Head of caudate nucleus (tissue), 42 donors: ENCODE measurements at regions not wholly inside any gene's neighbourhood (a gene's known extent, or its start where the extent isn't known, plus 50 kb on each side); places are given as distances from the start of the nearest gene placed in this dataset.
"Not testable (repeated sequence)": the region's sequence is repeated elsewhere in the genome, so short reads cannot be mapped to it uniquely, and the experiment has no call there.

Experiments
- DNase-seq, 42 donors: peaks; one replicate each; pipeline versions ENCODE4 v3.0.0 to v3.0.0-alpha.2; 2020 to 2021; ENCODE audit warnings: mixed read lengths in 7 of 42
- intact Hi-C: fragments of 100-400 bp; cut with DNase I; formaldehyde crosslinking; loops from one replicate; pipeline ENCODE4 v1.15.0; 2022

DNA sequence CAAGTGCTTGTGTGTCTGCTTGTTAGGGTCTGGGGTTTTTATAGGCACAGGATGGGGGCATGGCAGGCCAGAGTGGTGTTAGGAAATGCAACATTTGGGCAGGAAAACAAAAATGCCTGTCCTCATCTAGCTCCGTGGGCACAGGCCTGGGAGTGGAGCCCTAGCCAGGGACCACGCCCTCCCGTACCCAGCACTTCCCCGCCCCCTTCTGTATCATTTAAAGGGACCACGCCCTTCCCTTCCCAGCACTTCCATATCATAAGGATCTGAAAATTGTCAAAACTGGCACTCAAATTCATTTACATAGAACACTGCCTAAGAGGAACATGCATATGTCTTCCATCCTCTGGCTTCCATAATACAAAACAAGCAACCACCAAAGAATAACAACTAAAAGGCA is 185.8 kb downstream of the B3GLCT start:
- intact Hi-C loops = no loop called here
- DNase-seq = no peak

DNA sequence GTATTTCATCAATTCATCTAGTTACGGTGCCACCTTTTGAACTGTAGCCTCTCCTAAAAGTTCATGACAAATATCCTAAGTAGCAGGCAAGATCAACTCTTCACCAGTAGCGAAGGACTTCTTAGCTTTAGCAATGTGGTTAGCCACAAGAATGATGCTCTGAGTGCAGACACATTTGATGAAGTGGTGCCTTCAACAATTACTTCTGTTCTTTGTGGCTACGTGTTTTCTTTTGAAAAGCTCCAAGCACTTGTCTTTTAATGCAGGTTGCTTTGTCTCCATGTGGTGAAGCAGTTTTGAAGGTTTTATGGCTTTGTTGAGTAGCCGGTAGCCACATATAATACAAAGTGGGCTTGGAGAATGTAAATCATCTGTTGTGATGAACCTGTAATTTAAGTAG is 194.7 kb downstream of the B3GLCT start:
- DNase-seq = no peak
- intact Hi-C loops = no loop called here

DNA sequence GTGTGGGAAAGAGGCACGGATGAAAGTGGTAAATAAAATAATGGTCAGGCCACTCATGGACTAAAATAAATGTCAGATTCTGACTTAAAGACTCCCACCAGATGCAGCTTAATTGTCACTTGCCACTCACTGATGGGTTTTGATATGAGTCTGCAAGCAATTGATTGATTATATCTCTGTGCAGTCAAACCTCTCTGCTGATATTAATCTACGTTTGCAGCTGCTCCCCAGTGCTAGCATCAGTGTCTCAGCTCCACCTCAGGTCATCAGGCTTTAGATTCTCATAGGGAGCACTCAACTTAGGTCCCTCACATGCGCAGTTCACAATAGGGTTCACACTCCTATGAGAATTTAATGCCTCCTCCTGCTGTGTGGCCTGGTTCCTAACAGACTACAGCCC is 195.3 kb downstream of the B3GLCT start:
- DNase-seq = no peak
- intact Hi-C loops = no loop called here

DNA sequence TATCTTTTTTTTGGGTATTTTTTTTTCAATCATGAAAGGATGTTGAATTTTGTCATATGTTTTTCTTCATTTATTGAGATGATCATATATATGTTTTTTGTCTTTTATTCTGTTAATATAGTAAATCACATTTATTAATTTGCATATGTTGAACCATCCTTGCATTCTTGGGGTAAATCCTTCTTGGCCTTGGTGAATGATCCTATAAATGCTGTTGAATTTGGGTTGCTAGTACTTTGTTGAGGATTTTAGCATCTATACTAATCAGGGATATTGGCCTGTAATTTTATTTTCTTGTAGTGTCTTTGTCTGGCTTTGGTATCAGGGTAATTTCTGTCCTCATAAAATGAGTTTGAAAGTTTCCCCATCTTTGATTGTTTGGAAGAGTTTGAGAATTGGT is 199.9 kb downstream of the B3GLCT start:
- DNase-seq = no peak
- intact Hi-C loops = no loop called here

DNA sequence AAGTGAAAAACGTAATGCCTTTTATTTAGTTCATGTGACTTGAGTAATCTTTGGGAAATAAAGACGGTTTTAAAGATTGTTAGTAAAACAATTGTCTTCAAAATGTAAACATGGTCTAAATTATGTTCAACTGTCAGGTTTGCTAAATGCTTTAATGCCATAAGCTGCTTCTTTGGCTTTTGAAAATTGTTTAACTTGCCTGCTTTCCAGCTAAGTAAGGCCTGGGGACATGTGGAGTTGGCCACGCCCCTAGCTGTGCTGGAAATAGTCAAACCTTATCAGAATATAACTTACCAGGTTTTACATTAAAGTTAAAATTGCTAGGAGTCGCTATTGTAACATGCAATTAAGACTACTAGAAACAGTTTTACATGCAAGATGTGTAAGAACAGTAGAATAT is 203.9 kb downstream of the B3GLCT start:
- intact Hi-C loops, DNase-seq: not testable (repeated sequence)

DNA sequence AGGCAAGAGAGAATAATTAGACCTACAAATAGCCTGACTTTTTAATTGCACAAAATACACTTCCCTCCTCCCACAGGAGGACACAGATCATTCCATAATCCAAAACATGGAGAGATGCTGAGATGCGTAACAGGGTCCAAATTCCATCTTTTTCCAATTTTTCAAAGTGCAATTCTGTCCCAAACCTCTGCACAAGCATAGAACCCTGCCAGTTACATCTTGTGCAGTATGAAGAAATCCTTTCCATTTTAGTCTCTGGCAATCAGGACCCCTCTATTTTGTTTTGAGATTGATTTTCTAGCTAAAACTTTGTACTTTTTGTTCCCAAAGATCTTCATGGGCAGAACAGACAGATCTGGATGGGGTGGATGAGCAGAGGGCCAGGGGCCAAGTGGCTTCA is 209.2 kb downstream of the B3GLCT start:
- DNase-seq = no peak
- intact Hi-C loops = no loop called here

DNA sequence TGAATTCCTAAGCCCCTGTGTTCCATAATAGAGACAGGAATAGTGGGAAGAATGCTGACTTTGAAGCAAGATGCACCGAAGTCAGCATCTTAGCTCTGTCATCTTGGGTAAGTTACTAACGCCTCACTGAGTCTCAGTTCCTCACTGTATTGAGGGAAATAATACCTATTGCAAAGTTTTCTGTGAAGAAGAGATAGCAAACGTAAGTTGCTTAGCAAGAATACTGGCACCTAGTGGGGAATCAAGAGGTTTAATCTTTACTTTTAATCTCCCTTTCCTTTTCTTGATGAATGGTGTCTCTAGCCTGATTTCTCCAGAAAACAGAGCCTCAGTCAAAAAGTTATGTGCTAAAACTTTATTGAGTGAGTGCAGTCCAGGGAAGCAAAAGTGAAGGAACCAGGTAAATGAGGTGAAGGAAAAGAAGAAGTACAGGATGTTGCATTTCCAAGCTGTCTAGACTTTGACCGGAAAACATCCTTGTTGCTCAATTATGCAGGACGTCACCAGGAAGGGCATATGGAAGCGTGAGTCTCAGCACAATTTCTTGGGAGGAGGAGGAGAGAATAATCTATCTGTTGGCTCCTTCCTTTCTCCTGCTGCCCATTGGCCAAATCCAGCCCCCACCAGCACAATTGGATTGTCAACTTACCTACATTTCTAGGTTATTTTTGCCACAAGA is 210.0 kb downstream of the B3GLCT start:
- intact Hi-C loops = no loop called here
- DNase-seq = no peak

DNA sequence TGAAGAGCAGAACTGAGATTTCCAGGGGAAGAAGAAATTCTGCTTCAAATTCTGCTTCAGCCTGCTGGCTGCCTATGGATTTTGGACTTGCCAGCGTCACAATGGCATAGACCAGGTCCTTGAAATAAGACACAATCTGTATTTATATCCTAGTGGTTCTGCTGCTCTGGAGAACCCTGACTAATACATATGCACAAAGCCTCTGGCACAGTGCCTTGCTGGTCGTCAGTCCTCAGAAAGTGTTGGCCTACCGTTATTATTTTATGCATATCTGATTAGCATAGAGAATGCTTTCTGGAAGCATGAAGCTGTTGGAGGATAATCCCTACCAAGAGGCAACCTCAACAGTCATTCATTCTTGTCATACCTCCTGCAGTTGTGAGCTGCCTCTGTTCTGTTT is 213.7 kb downstream of the B3GLCT start:
- intact Hi-C loops = no loop called here
- no peak for DNase-seq

DNA sequence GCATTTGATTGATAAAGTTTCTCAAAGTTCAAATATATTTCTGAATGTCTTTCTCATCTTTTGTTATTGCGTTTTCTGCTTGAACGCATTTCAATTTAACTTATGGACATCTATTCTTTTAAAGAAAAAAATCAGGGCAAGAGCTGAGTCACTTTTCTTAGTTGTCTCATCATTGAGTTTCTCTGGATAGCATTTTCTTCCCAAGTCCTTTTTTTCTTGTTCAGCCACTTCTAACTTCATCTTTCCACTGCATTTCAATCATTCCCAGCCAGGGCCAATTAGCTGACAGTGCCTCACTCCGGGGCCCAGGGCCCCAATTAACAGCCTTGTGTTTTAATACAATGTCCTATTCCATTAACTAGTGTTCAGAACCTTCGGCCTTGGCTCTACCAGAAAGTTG is 216.3 kb downstream of the B3GLCT start:
- intact Hi-C loops = no loop called here
- DNase-seq = no peak

DNA sequence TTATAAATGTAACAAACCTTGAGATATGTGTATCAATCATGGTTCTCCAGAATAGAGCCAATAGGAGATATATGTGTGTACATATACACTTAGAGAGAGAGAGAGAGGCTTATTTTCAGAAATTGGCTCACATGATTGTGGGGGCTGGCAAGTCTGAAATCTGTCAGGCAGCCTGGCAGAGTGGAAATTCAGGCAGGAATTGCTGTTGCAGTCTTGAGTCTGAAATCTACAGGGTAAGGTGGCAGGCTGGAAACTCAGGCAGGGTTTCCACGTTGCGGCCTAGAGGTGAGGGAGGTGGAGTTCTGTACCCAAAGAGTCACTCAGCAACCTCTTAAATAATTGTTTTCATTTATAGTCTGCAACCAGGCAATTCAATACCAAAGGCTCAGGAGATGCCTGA is 218.4 kb downstream of the B3GLCT start:
- peak in 39 of 42 donors; percentile 3 to 82 (median 43) for DNase-seq
- intact Hi-C loops = no loop called here

DNA sequence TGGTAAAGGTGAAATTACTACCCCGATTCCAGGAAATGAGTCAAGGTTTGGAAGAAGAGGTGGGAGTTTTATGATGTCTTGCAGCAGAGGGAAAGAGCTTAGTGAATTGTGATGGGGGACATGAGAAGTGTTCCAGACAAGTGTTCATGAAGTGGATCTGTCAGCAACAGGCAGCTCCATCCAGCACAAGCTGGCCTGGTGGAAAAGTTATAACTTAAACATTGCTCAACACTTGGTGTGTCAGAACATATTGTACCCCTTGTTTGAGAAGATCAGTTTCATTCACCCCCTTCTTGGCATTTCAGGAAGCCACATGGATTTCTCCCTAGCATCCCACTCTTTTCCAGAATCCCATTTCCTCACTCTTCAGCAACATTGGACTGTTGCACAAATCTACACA is 222.0 kb downstream of the B3GLCT start:
- intact Hi-C loops = loop anchor here (5.0 to 10.0 kb wide), 2 partner anchors 184 to 247 kb away; no protein-coding TSS in a partner anchor
- no peak for DNase-seq

DNA sequence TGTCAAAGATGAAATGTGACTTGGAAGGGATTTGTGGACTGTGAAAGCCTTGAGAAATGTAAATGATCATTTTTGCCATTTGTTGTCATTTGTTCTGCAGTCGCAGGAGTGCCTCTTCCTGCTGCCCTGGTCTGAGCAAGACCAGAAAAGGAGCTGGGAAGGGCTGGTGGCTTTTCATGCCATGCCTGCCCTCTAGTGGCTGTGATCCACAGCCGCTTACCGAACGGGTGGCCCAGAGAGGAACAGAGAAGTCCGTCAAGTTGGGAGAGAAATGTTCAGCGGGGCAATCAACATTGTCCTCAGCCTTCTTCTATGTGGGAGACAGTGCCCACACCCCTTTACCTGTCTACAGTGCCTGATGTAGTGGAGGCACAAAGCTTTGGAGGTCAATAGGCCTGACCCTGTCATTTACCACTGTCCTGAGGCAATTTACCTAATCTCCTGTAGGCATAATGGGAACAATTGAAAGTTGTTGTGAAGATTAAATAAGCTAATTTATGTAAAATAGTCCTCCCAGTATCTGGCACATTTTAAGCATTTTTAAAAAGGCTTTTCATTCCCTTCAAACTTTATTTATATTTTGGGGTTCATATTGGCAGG is 224.5 kb downstream of the B3GLCT start:
- DNase-seq = peak; percentile 57 to 90 (median 77)
- intact Hi-C loops = loop anchor here (5.0 to 10.0 kb wide), 2 partner anchors 187 to 249 kb away; no protein-coding TSS in a partner anchor

DNA sequence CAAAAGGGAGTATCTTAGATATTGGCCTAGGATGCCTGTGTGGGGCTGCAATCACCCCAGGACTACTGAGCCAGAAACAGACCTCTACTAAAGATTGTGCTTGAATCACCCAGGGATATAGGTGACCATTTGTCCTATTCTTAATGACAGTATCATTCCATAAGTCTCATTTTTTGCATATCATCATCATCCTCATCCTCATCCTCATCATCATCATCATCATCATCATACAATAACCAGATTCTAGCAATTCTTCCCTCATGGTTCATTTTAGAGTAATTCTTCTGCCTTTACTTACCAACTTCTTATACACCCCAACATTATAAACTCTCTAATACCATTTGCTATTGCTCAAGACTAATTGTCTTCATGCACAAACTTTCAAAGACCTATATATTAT is 226.6 kb downstream of the B3GLCT start:
- no peak for DNase-seq
- intact Hi-C loops = loop anchor here (10.0 kb wide), 1 partner anchor 252 kb away; no protein-coding TSS in a partner anchor

DNA sequence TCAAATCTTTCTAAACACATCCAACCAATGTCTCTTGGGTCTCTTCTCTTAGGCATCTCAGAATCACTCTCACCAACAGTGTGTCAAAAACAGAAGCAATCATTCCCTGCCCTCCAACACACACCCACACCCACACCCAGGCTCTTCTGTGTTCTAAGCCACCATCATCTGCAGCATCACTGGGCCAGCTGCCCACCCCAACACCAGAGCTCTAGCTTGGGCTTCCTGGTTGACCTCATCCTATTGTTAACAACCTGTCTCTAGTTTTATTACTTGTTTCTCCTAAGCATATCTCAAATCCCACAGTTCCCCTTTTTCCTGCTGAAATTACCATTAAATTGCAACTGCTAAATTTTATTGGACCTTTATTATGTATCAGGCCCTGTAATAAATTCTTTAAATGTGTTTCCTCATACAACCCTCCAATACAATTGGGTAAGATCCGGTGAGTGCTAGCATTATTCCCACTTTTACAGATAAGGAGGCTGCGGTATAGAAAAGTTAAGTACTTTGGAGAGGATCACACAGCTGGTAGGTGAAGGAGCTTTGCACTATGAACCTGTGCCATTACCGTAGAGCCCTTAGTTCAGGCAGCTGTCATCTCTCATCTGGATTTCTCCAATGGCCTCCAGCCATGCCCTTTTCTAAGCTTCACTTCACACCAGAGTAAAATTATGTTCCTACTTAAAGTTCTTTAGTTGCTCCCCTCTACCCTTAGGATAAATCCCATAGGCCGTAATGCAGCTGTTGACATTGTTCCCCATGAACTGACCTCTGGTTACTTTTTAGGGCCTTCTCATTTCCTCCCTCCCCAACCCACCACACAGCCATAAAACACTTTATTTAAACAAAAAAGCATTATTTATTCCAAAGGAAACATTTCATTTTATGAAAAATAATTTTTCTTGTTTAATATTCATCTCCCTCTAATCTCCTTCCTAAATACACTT is 227.7 kb downstream of the B3GLCT start:
- intact Hi-C loops = loop anchor here (10.0 kb wide), 1 partner anchor 253 kb away; no protein-coding TSS in a partner anchor
- no peak for DNase-seq

DNA sequence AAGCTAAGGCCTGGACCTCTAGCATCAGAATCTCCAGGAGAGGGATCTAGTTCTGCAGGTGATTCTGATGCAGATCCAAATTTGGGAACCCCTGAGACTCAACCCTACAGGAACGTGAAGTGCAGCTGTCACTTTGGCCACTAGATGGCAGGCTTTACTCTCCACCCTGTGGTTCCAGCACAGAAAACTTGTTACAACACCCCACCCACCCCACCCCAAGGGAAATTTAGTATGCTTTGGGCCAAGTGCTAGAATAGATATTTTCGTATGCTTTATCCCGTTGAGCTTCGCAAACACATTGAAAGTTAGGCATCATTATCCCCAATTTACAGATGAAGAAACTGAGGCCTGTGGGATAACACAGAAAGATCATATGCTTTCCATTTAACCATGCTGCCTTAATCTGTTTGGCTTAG is 232.0 kb downstream of the B3GLCT start:
- DNase-seq = peak in 41 of 42 donors; percentile 29 to 84 (median 64)
- intact Hi-C loops = loop anchor here (10.0 kb wide), 1 partner anchor 313 kb away; no protein-coding TSS in a partner anchor

DNA sequence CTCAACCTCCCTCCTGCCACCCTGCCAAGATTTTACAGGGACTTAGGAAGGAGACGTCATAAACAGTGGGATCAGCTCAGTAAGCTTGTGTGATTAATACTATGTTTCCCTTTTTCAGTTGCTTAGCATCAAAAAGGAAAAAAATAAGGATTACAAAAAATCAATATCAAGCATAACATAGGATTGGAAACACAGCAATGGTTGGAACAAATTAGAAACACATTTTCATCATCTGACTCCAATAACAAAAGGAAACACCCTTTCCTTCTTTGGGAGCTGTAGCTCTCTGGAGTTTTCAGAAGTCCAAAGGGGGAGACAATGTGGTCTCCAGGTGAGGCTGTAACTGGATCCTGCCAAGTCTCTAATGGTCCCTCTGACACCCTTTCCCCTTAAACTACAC is 233.4 kb downstream of the B3GLCT start:
- no peak for DNase-seq
- intact Hi-C loops = loop anchor here (10.0 kb wide), 1 partner anchor 312 kb away; no protein-coding TSS in a partner anchor

DNA sequence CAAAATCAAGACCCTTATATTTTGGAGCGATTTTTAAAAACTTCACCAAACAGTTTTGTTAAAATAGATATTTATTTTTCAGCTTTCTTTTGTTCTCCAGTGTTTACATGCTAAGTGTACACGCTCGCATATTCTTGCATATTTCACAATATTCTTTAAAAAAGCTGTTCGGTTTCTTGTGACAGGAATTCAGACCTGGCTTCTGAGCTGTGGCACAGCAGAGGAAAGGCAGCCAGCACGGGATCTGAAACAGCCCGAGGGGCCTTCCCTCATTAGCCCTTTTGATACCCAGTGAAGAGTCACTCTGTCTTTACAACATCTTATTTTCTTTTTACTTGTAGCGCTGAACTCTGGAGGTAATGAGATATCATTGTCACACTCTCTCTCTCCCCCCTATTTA is 234.0 kb downstream of the B3GLCT start:
- intact Hi-C loops = loop anchor here (10.0 kb wide), 1 partner anchor 311 kb away; no protein-coding TSS in a partner anchor
- no peak for DNase-seq

DNA sequence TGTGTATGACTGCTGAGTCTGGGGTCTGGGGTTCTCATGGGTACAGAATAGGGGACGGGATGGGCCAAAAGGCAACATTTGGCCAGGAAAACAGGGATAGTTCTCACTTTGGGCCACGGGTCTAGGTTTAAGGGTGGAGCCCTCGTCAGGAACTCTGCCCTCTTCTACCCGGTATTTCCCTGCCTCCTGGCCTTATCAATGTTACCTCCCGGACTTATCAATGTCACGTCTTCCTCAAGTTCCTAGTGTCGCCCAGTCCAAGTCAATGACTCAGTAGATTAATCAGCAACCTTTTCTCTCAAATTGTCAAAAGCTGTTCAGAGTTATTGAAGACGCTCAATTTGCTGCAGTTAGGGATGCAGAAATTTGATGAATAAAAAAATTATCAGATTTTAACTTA is 234.8 kb downstream of the B3GLCT start:
- intact Hi-C loops = loop anchor here (10.0 kb wide), 1 partner anchor 310 kb away; no protein-coding TSS in a partner anchor
- no peak for DNase-seq

DNA sequence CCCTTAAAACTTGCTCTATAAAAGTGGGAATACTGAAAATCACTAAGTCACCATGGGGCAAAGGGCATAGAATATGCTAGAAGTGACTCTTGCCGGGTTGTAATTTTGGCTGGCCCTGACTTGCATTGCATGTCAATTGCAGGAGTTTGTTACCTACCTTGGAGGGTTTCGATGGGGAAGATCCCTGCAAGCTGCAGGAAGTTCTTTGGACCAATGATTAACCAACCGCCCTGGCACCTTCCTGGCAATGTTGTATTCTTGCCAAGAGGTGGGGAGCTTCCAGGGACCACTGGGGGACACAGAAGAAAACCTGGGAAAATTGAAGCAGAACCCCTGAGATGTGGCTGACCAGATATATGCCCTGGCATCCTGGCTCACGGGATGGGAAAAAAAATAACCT is 235.8 kb downstream of the B3GLCT start:
- no peak for DNase-seq
- intact Hi-C loops = loop anchor here (10.0 kb wide), 1 partner anchor 309 kb away; no protein-coding TSS in a partner anchor
